PFSK-1 (cell line): ENCODE measurements at regions not wholly inside any gene's neighbourhood (a gene's known extent, or its start where the extent isn't known, plus 50 kb on each side); places are given as distances from the start of the nearest gene placed in this dataset.

Source experiments
- FOXP2 ChIP-seq: optimal IDR thresholded peaks from 2 replicates; pipeline ENCODE3; 2011; ENCODE audit warnings: borderline replicate concordance, control low read depth, inconsistent platforms; ENCODE audit not compliant: insufficient read depth; ENCODE audit errors: extremely low read length, extremely low read depth
- POLR2AphosphoS5 ChIP-seq: IDR thresholded peaks from 2 replicates; pipeline ENCODE4 v1.6.1; 2012; ENCODE audit warnings: low read depth, mild to moderate bottlenecking, control low read depth, low read length, moderate library complexity
- REST ChIP-seq, 2 experiments: IDR thresholded peaks; 2 replicates each; pipeline versions ENCODE4 v1.6.1 to v1.8.0; 2011 to 2012; ENCODE audit warnings: low read depth in 2 of 2, low read length in 2 of 2, control low read depth in 1 of 2, inconsistent platforms in 1 of 2, mild to moderate bottlenecking in 1 of 2, moderate library complexity in 1 of 2; ENCODE audit not compliant: insufficient read depth in 1 of 2
- SIN3A ChIP-seq: IDR thresholded peaks from 2 replicates; pipeline ENCODE4 v1.6.1; 2012; ENCODE audit warnings: mild to moderate bottlenecking, low read length, moderate library complexity, borderline replicate concordance; ENCODE audit not compliant: insufficient read depth
- TAF1 ChIP-seq: IDR thresholded peaks from 2 replicates; pipeline ENCODE4 v1.6.1; 2012; ENCODE audit warnings: low read length, control low read depth, borderline replicate concordance; ENCODE audit not compliant: insufficient read depth

- no peak for TF ChIP-seq TAF1
Observed at GRCh38 chr1:25031601-25031965, 101.5 kb upstream of the RUNX3 start.

GRCh38 chr1:25030674-25031589, 100.9 kb upstream of the RUNX3 start:
- no peak for TF ChIP-seq SIN3A
- no peak for TF ChIP-seq FOXP2
- TF ChIP-seq TAF1 = no peak
- no peak for TF ChIP-seq REST (IDR thresholded peaks at IDR 0.05; ENCODE audit: insufficient read depth in 1 of 2, low read depth in 2 of 2, low read length in 2 of 2)
- no peak for TF ChIP-seq POLR2AphosphoS5

GRCh38 chr1:25030012-25030411, 99.9 kb upstream of the RUNX3 start:
- TF ChIP-seq TAF1 (no peak), SIN3A (no peak), REST (IDR thresholded peaks at IDR 0.05; ENCODE audit: insufficient read depth in 1 of 2, low read depth in 2 of 2, low read length in 2 of 2) (no peak), FOXP2 (no peak), POLR2AphosphoS5 (no peak)

- no peak for TF ChIP-seq FOXP2
- TF ChIP-seq POLR2AphosphoS5 = no peak
- TF ChIP-seq SIN3A = no peak
- TF ChIP-seq REST (IDR thresholded peaks at IDR 0.05; ENCODE audit: insufficient read depth in 1 of 2, low read depth in 2 of 2, low read length in 2 of 2) = no peak
- TF ChIP-seq TAF1 = no peak
Observed at GRCh38 chr1:25028907-25029599, 99.0 kb upstream of the RUNX3 start.

GRCh38 chr1:25028587-25028906, 98.5 kb upstream of the RUNX3 start:
- TF ChIP-seq FOXP2 (no peak), TAF1 (no peak), REST (IDR thresholded peaks at IDR 0.05; ENCODE audit: insufficient read depth in 1 of 2, low read depth in 2 of 2, low read length in 2 of 2) (no peak), POLR2AphosphoS5 (no peak), SIN3A (no peak)
